Epithelial cell of proximal tubule (primary cell): ENCODE measurements at regions not wholly inside any gene's neighbourhood (a gene's known extent, or its start where the extent isn't known, plus 50 kb on each side); places are given as distances from the start of the nearest gene placed in this dataset.

Source experiments
- DNase-seq: peaks from one replicate; pipeline ENCODE4 v3.0.0-alpha.2; 2011; ENCODE audit warnings: low read depth
- H3K4me3 ChIP-seq: 2 replicates; pipeline ENCODE4 v1.5.1; 2011; ENCODE audit warnings: low read depth, mild to moderate bottlenecking, low read length
- TF ChIP-seq, protein P1 (sequence below): conservative IDR thresholded peaks from 2 replicates; pipeline ENCODE4 v1.5.1; 2012; ENCODE audit warnings: low read depth, mild to moderate bottlenecking, low read length

DNA sequence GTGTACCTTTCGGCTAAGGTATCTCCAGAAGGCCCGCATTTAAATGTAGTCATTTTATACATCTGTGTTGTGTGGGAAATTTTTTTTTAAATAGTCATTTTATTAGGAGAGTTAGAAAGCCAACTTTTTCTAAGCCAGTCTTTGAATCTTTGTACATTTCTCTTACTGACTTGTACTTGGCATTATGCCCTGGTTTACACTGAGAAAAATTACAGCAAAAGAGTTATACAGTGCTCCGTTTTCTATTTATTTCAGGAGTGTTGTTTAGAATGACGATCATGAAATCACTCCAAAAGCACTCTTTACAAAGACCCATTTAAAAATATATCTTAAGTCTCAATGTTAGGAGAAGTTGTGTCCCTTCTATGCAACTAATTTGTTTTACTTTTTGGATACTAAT lies 91.8 kb downstream of the CYB561 start:
- TF ChIP-seq, protein P1, sequence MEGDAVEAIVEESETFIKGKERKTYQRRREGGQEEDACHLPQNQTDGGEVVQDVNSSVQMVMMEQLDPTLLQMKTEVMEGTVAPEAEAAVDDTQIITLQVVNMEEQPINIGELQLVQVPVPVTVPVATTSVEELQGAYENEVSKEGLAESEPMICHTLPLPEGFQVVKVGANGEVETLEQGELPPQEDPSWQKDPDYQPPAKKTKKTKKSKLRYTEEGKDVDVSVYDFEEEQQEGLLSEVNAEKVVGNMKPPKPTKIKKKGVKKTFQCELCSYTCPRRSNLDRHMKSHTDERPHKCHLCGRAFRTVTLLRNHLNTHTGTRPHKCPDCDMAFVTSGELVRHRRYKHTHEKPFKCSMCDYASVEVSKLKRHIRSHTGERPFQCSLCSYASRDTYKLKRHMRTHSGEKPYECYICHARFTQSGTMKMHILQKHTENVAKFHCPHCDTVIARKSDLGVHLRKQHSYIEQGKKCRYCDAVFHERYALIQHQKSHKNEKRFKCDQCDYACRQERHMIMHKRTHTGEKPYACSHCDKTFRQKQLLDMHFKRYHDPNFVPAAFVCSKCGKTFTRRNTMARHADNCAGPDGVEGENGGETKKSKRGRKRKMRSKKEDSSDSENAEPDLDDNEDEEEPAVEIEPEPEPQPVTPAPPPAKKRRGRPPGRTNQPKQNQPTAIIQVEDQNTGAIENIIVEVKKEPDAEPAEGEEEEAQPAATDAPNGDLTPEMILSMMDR: no peak
- H3K4me3 ChIP-seq: no peak overlapping the region
- DNase-seq: no peak

DNA sequence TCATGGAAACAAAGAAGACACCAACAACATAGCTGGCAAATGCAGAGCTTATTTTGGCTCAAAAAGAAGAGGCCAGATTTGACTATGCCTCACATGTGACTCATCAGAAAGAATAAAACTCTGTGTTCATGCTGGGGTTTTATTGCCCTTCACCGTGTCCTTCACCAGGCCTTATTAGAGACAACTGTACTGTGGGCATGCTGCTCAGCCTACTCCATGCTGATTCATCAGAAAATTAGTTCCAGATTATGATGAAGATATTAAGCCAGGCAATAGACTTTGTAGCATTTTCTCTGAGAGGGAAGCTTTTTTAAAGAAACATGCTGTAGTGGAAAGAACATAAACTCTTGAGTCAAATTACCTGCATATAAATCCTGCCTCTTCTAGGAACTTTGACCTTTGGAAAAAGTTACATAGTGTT lies 89.8 kb downstream of the CYB561 start:
- TF ChIP-seq, protein P1: no peak
- DNase-seq: no peak
- H3K4me3 ChIP-seq: no peak overlapping the region

DNA sequence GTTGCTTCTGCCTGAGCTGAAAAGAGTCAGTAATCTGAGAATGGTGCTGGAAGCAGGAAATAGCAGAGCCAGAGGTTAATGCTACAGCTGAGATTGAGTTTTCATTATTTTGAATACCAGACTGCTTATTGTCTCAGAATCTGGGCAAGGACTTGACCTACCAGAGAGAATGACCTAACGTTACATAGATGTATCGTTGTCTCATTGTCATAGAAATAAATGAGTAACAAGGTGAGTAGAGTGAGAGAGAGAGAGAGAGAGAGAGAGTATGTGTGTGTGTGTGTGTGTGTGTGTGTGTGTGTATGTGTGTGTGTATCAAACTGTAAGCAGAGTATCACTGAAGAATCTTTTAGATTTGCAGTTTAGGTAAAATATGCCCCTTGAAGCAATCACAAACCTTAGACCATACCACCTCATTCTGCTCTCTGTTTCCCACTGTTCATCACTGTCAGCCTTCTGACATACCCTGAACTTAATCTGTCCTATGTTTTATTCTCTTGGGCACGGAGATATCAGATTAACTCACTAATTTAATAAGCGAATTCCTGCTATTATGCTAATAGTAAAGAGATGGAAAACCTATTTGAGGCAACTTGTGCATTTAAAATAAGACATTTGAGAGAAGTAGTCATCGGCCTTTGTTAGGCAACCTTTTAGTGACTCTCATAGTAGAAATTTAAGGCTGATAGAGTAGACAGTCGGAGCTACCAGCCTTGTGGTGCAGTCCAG lies 87.8 kb downstream of the CYB561 start:
- no peak overlapping the region for H3K4me3 ChIP-seq
- TF ChIP-seq, protein P1: no peak
- peak; percentile 71 for DNase-seq

DNA sequence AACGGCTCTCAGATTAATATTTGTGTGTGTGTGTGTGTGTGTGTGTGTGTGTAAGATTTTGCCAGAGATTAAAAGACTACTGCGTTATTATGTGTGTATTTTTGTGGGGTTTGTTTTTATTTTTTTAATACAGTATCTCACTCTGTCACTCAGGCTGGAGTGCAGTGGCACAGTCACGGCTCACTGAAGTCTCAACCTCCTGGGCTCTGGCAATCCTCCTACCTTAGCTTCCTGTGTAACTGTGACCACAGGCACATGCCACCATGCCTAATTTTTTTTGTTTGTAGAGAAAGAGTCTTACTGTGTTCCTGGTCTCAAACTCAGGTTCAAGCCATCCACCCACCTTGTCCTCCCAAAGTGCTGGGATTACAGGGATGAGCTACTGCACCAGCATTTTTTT lies 87.2 kb downstream of the CYB561 start:
- DNase-seq: no peak
- TF ChIP-seq, protein P1: no peak
- H3K4me3 ChIP-seq: no peak overlapping the region

DNA sequence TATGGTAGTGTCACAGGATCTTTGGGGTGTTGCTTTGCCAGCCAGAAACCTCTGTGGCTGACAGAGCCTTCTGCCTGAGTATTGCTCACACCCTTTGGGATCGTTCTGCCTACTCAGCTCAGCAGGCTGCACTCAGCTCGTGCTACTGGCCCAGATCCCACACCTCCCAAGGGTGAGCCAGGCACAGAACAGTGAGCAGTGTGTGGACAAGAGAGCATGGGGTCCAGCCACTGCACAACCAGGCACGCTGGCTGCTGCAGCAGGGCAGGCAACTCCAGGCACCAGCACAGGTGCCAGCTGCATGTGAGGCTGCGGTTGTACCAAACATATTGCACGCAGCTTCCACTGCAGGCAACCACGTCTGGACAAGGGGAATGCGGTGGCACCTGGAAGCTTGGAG lies 84.9 kb downstream of the CYB561 start:
- DNase-seq: no peak
- H3K4me3 ChIP-seq: no peak overlapping the region
- TF ChIP-seq, protein P1: no peak

DNA sequence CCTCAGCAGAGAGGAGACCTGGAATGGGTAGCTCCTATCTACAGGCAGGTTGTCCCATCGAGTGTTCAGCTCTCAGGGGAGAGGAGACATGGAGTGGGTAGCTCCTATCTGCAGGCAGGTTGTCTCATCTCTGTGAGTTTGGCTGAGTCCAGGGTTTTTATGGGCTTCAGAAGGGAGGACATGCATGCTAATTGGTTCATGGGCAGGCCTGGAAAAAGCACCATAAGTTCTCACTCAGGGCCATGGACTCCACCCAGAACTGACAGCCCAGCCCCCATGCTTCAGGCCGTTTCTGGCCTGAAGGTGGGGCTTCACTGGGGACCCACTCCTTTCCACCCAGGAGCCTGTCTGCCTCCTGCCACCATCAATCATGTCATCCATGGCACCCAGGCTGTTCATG lies 84.0 kb downstream of the CYB561 start:
- DNase-seq: no peak
- no peak overlapping the region for H3K4me3 ChIP-seq
- TF ChIP-seq, protein P1: no peak

DNA sequence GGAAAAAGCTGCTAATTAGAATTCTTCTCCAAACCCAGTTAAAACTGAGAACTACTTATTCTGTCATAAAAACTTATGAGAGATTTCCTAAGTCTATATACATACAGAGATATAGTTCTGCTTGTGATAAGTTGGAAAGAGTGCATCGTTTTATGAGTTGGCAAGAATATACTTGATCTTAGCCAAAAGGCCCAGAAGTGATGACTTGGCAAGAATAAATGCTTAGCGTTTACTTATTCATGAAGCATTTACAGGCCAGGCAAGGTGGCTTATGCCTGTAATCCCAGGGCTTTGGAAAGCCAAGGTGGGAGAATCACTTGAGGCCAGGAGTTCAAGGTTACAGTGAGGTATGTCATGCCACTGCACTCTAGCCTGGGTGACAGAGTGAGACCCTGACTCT lies 81.7 kb downstream of the CYB561 start:
- DNase-seq: no peak
- H3K4me3 ChIP-seq: no peak overlapping the region
- TF ChIP-seq, protein P1: no peak
